T-cell (primary cell): ENCODE measurements at regions not wholly inside any gene's neighbourhood (a gene's known extent, or its start where the extent isn't known, plus 50 kb on each side); places are given as distances from the start of the nearest gene placed in this dataset.

ENCODE experiments used
- ATAC-seq, 4 experiments: fragments of 200-7000 bp in 3 of 4; fragments of 150-1000 bp in 1 of 4; cut with Tn5 transposase; replicated peaks in 1 of 4; 1 replicate in 3 of 4; 2 replicates in 1 of 4; pipeline ENCODE4 v1.10.0; 2021; ENCODE audit warnings: moderate library complexity in 3 of 4, mild to moderate bottlenecking in 2 of 4, moderate number of reproducible peaks in 1 of 4
- CTCF ChIA-PET, 2 donors: fragments of 300-600 bp; sonication (Branson Sonifier 250); formaldehyde crosslinking; loops; one replicate each; lab custom pipeline; 2022; ENCODE audit warnings: antibody characterized with exemption in 2 of 2; lab: Charles Lee
- POLR2A ChIA-PET, 2 donors: fragments of 300-600 bp; sonication (Branson Sonifier 250); formaldehyde crosslinking; loops; one replicate each; lab custom pipeline; 2022; ENCODE audit warnings: antibody characterized with exemption in 2 of 2; lab: Charles Lee
- DNase-seq, 35 experiments: peaks; one replicate each; pipeline versions ENCODE4 v3.0.0 to v3.0.0-alpha.2; 2013 to 2023
- H3K27ac ChIP-seq: one replicate; pipeline ENCODE4 v1.5.1; 2013; ENCODE audit warnings: low read length
- H3K27me3 ChIP-seq, 2 experiments: replicated peaks in 1 of 2; 1 replicate in 1 of 2; 2 replicates in 1 of 2; pipeline versions ENCODE4 v1.6.1 to v1.7.0; 2013; ENCODE audit warnings: low read length in 1 of 2, mixed read lengths in 1 of 2; ENCODE audit not compliant: control insufficient read depth in 2 of 2, insufficient read depth in 2 of 2; ENCODE audit errors: extremely low read depth in 1 of 2
- H3K36me3 ChIP-seq, 2 donors: 1 replicate in 1 of 2; 2 replicates in 1 of 2; pipeline versions ENCODE4 v1.6.1 to v1.7.0; 2013; ENCODE audit warnings: low read length in 1 of 2; ENCODE audit not compliant: control insufficient read depth in 2 of 2, insufficient read depth in 1 of 2; ENCODE audit errors: extremely low read depth in 1 of 2
- H3K4me1 ChIP-seq, 2 experiments: 1 replicate in 1 of 2; 2 replicates in 1 of 2; pipeline versions ENCODE4 v1.6.1 to v1.7.0; 2013; ENCODE audit warnings: low read length in 2 of 2, mixed read lengths in 1 of 2; ENCODE audit not compliant: insufficient read depth in 2 of 2, control insufficient read depth in 1 of 2; ENCODE audit errors: extremely low read depth in 1 of 2
- H3K4me3 ChIP-seq, 2 donors: 1 replicate in 1 of 2; 2 replicates in 1 of 2; pipeline versions ENCODE4 v1.5.1 to v1.7.0; 2013; ENCODE audit warnings: mild to moderate bottlenecking in 2 of 2, low read length in 1 of 2, moderate library complexity in 1 of 2; ENCODE audit not compliant: control insufficient read depth in 1 of 2; ENCODE audit errors: extremely low read depth in 1 of 2
- H3K9me3 ChIP-seq: 2 replicates; pipeline ENCODE4 v1.7.0; 2013
- H3K27ac Mint-ChIP-seq, 2 donors: one replicate each; pipeline ENCODE4 v1.8.0; 2020 to 2021; ENCODE audit warnings: mild to moderate bottlenecking in 2 of 2, mixed read lengths in 2 of 2
- H3K27me3 Mint-ChIP-seq, 2 donors: one replicate each; pipeline ENCODE4 v1.8.0; 2021 to 2022; ENCODE audit warnings: mixed read lengths in 2 of 2
- H3K36me3 Mint-ChIP-seq: one replicate; pipeline ENCODE4 v1.8.0; 2021; ENCODE audit warnings: mixed read lengths
- H3K4me1 Mint-ChIP-seq, 3 donors: one replicate each; pipeline ENCODE4 v1.8.0; 2020 to 2022; ENCODE audit warnings: mixed read lengths in 3 of 3, mild to moderate bottlenecking in 1 of 3
- H3K4me3 Mint-ChIP-seq, 3 donors: one replicate each; pipeline ENCODE4 v1.8.0; 2020 to 2022; ENCODE audit warnings: mild to moderate bottlenecking in 3 of 3, mixed read lengths in 3 of 3, moderate library complexity in 3 of 3
- H3K9me3 Mint-ChIP-seq, 3 donors: one replicate each; pipeline ENCODE4 v1.8.0; 2020 to 2022; ENCODE audit warnings: mixed read lengths in 3 of 3
- WGBS: methylation state at CpG from one replicate; pipeline ENCODE4 v1.1.5; 2013; ENCODE audit warnings: missing lambda C conversion rate; ENCODE audit not compliant: insufficient coverage; 5-methylcytosine and 5-hydroxymethylcytosine counted together

DNA sequence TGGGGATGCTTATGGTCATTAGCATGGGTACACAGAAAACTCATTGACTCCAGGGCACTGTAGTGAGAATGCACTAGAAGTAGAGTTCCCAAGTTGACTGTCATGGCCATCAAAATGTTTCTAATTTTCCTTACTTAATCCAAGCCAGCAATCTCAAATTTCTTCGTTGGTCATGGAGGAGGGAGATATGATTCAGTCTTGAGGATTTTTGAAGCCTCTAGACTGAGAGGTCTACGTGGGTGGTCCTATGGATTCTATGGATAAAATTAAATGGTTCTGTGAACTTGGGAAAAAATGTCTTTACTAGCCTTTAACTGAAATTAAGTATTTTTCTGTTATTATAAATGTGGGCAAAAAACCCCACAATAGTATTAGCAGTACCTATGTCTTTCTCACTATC, 508.5 kb downstream of the FUT8 start:
- Histone ChIP-seq H3K4me1 (peaks cover 4 to 9% of the 10 kb centered on the region in 2 experiments), H3K27me3 (no peaks in the 10 kb centered on the region), H3K27ac (no peak overlapping the region), H3K4me3 (no peak overlapping the region), H3K9me3 (no peaks in the 10 kb centered on the region), H3K36me3 (no peaks in the 10 kb centered on the region)
- H3K27ac Mint-ChIP-seq: no peak overlapping the region
- no CpG with 5 or more reads among the region's 2 CpGs for WGBS
- no peaks in the 10 kb centered on the region for H3K9me3 Mint-ChIP-seq
- peaks cover 10 to 28% (median 27%) of the 10 kb centered on the region in 3 donors for H3K4me1 Mint-ChIP-seq
- DNase-seq (no peak), ATAC-seq (no peak)
- no peak overlapping the region for H3K4me3 Mint-ChIP-seq
- no peaks in the 10 kb centered on the region for H3K27me3 Mint-ChIP-seq
- H3K36me3 Mint-ChIP-seq: no peaks in the 10 kb centered on the region
- POLR2A ChIA-PET: no interaction called here
- CTCF ChIA-PET: no interaction called here

DNA sequence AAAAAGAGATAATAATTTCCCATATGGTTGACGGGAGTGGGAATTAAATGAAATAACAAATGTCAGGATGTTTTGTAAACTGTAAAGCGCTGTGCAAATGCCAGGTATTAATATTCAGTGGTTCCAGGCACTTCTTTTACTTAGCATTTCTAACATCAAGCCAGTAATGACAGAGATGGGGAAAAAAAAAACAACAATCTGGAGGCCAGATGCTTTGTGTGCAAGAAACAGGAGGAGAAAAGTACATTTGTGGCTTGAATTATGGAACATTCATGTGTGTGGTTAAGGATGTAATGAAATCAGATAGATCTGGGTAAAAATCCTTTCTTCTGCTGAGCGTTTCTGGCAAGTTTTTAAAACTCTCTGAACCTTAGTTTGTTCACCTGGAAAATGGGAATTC, 509.6 kb downstream of the FUT8 start:
- Histone ChIP-seq H3K27ac (no peak overlapping the region), H3K27me3 (no peaks in the 10 kb centered on the region), H3K9me3 (no peaks in the 10 kb centered on the region), H3K36me3 (no peaks in the 10 kb centered on the region), H3K4me1 (peaks cover 10 to 21% of the 10 kb centered on the region in 2 experiments), H3K4me3 (no peak overlapping the region)
- DNase-seq (no peak), ATAC-seq (no peak)
- Mint-ChIP-seq H3K4me3 (no peak overlapping the region), H3K36me3 (no peaks in the 10 kb centered on the region), H3K27ac (no peak overlapping the region), H3K27me3 (no peaks in the 10 kb centered on the region), H3K4me1 (peaks cover 19 to 32% (median 30%) of the 10 kb centered on the region in 3 donors), H3K9me3 (peaks cover 0 to 3% (median 0%) of the 10 kb centered on the region in 3 donors)
- WGBS: no CpG with 5 or more reads among the region's 3 CpGs
- CTCF ChIA-PET: no interaction called here
- POLR2A ChIA-PET: interaction anchor here in 1 of 2 donors (0.7 kb wide), 1 partner anchor 593 kb away, joined by 3 read pairs; no protein-coding TSS in a partner anchor

DNA sequence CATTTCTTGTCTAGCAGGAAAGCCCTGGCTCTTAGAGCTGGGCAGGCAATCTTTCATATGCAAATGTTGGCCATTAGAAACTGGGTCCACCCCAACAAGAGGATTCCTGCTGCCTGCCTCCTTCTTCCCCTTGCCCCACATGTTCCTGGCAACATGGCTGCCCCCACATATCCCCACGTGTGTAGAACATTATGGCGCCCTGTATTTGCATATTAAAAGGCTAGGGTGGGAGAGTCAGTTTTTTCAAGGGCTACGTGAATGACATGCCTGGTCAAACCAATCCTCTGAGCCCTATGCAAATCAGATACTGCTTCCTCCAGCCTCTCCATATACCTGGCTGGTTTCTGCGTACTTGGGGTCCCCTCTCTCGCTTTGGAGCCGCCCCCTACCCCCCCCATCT, 514.0 kb downstream of the FUT8 start:
- WGBS: 96% methylated on average over 4 of the region's 6 CpGs
- peak overlapping the region in 1 of 3 donors; percentile 77 for H3K4me3 Mint-ChIP-seq
- peaks cover 0 to 3% (median 0%) of the 10 kb centered on the region in 3 donors for H3K9me3 Mint-ChIP-seq
- H3K27ac Mint-ChIP-seq: peak overlapping the region; percentile 93 to 96
- peaks cover 48 to 62% (median 57%) of the 10 kb centered on the region in 3 donors for H3K4me1 Mint-ChIP-seq
- Histone ChIP-seq H3K36me3 (no peaks in the 10 kb centered on the region), H3K4me3 (no peak overlapping the region), H3K9me3 (no peaks in the 10 kb centered on the region), H3K27ac (peak overlapping the region; percentile 72), H3K4me1 (peaks cover 37 to 50% of the 10 kb centered on the region in 2 experiments), H3K27me3 (no peaks in the 10 kb centered on the region)
- ChIA-PET POLR2A (interaction anchor here in 1 of 2 donors (1.8 kb wide), 1 partner anchor 80 kb away, joined by 6 read pairs; no protein-coding TSS in a partner anchor), CTCF (interaction anchor here (0.6 to 3.0 kb wide), 5 partner anchors 10 to 761 kb away, joined by 3 to 9 read pairs (median 4); no protein-coding TSS in a partner anchor)
- no peaks in the 10 kb centered on the region for H3K36me3 Mint-ChIP-seq
- DNase-seq: no peak
- no peak for ATAC-seq
- H3K27me3 Mint-ChIP-seq: no peaks in the 10 kb centered on the region

GRCh38 chr14:65926935-65927700, 514.6 kb downstream of the FUT8 start:
- Histone ChIP-seq H3K27ac (peak overlapping the region; percentile 72), H3K9me3 (no peaks in the 10 kb centered on the region), H3K4me3 (peak overlapping the region in 1 of 2 donors; percentile 19), H3K4me1 (peaks cover 37 to 50% of the 10 kb centered on the region in 2 experiments), H3K27me3 (no peaks in the 10 kb centered on the region), H3K36me3 (no peaks in the 10 kb centered on the region)
- no peaks in the 10 kb centered on the region for H3K27me3 Mint-ChIP-seq
- H3K27ac Mint-ChIP-seq: peak overlapping the region; percentile 93 to 96
- H3K4me1 Mint-ChIP-seq: peaks cover 48 to 65% (median 57%) of the 10 kb centered on the region in 3 donors
- DNase-seq (peak in 1 of 35 experiments; percentile 24), ATAC-seq (no peak)
- no peaks in the 10 kb centered on the region for H3K36me3 Mint-ChIP-seq
- peaks cover 0 to 3% (median 0%) of the 10 kb centered on the region in 3 donors for H3K9me3 Mint-ChIP-seq
- ChIA-PET CTCF (interaction anchor here (0.9 to 3.0 kb wide), 9 partner anchors 15 to 762 kb away, joined by 4 to 9 read pairs (median 6); no protein-coding TSS in a partner anchor), POLR2A (interaction anchor here in 1 of 2 donors (1.8 kb wide), 1 partner anchor 80 kb away, joined by 6 read pairs; no protein-coding TSS in a partner anchor)
- WGBS: 63% methylated on average over 5 of the region's 7 CpGs
- H3K4me3 Mint-ChIP-seq: peak overlapping the region; percentile 10 to 77 (median 59)

- no peak overlapping the region for H3K4me3 ChIP-seq
- ChIA-PET CTCF (interaction anchor here (0.9 to 3.0 kb wide), 7 partner anchors 14 to 513 kb away, joined by 4 to 9 read pairs (median 6); no protein-coding TSS in a partner anchor), POLR2A (interaction anchor here in 1 of 2 donors (1.8 kb wide), 1 partner anchor 81 kb away, joined by 6 read pairs; no protein-coding TSS in a partner anchor)
- Mint-ChIP-seq H3K4me1 (peaks cover 50 to 69% (median 57%) of the 10 kb centered on the region in 3 donors), H3K4me3 (peak overlapping the region; percentile 10 to 77 (median 59)), H3K27ac (peak overlapping the region; percentile 93 to 96), H3K9me3 (peaks cover 0 to 3% (median 0%) of the 10 kb centered on the region in 3 donors), H3K36me3 (peaks cover under 1% of the 10 kb centered on the region), H3K27me3 (no peaks in the 10 kb centered on the region)
- WGBS: 8% methylated on average over 8 of the region's 9 CpGs
- no peaks in the 10 kb centered on the region for H3K36me3 ChIP-seq
- ATAC-seq: peak; percentile 96 to 99 (median 97)
- peak overlapping the region; percentile 72 for H3K27ac ChIP-seq
- H3K27me3 ChIP-seq: no peaks in the 10 kb centered on the region
- DNase-seq: peak; percentile 35 to 78 (median 71)
- peaks cover 37 to 50% of the 10 kb centered on the region in 2 experiments for H3K4me1 ChIP-seq
- no peaks in the 10 kb centered on the region for H3K9me3 ChIP-seq
Measured at GRCh38 chr14:65927931-65928356, 515.4 kb downstream of the FUT8 start.

GRCh38 chr14:65928995-65929394, 516.5 kb downstream of the FUT8 start:
- H3K27me3 Mint-ChIP-seq: no peaks in the 10 kb centered on the region
- no peaks in the 10 kb centered on the region for H3K27me3 ChIP-seq
- no peaks in the 10 kb centered on the region for H3K36me3 ChIP-seq

More at GRCh38 chr14:65928995-65929394, 516.5 kb downstream of the FUT8 start:
- Histone ChIP-seq H3K4me1 (peaks cover 37 to 50% of the 10 kb centered on the region in 2 experiments), H3K27ac (peak overlapping the region; percentile 72), H3K9me3 (no peaks in the 10 kb centered on the region), H3K4me3 (no peak overlapping the region)
- Mint-ChIP-seq H3K27ac (peak overlapping the region; percentile 93 to 96), H3K36me3 (peaks cover 4% of the 10 kb centered on the region), H3K4me3 (peak overlapping the region in 1 of 3 donors; percentile 77), H3K4me1 (peaks cover 50 to 72% (median 57%) of the 10 kb centered on the region in 3 donors), H3K9me3 (peaks cover 0 to 3% (median 0%) of the 10 kb centered on the region in 3 donors)
- ChIA-PET POLR2A (no interaction called here), CTCF (no interaction called here)
- ATAC-seq: no peak
- 94% methylated on average over 3 of the region's 3 CpGs for whole genome bisulfite sequencing
- no peak for DNase-seq
